Activated CD4-positive, alpha-beta T cell treated with anti-CD3 and anti-CD28 coated beads, Interleukin-2, amount 10 ng/mL, durations not matched to agents 24 days and 14 days (primary cell): ENCODE measurements at regions not wholly inside any gene's neighbourhood (a gene's known extent, or its start where the extent isn't known, plus 50 kb on each side); places are given as distances from the start of the nearest gene placed in this dataset.
"Not testable (repeated sequence)": the region's sequence is repeated elsewhere in the genome, so short reads cannot be mapped to it uniquely, and the experiment has no call there.

ENCODE experiments used
- DNase-seq: peaks from one replicate; pipeline ENCODE4 v3.0.0; 2022
- H3K27ac Mint-ChIP-seq: one replicate; pipeline ENCODE4 v1.8.0; 2022; ENCODE audit warnings: mild to moderate bottlenecking, mixed read lengths
- H3K27me3 Mint-ChIP-seq: one replicate; pipeline ENCODE4 v1.8.0; 2022; ENCODE audit warnings: mixed read lengths
- H3K36me3 Mint-ChIP-seq: one replicate; pipeline ENCODE4 v1.8.0; 2022; ENCODE audit warnings: low read depth, mild to moderate bottlenecking, mixed read lengths
- H3K4me1 Mint-ChIP-seq: one replicate; pipeline ENCODE4 v1.8.0; 2021; ENCODE audit warnings: mixed read lengths
- H3K4me3 Mint-ChIP-seq: one replicate; pipeline ENCODE4 v1.8.0; 2022; ENCODE audit warnings: mild to moderate bottlenecking, moderate library complexity, mixed read lengths
- H3K9me3 Mint-ChIP-seq: one replicate; pipeline ENCODE4 v1.8.0; 2021; ENCODE audit warnings: mixed read lengths
- intact Hi-C: fragments of 100-400 bp; cut with micrococcal nuclease; formaldehyde crosslinking; loops from one replicate; pipeline ENCODE4 v1.15.1; 2023

- intact Hi-C loops, H3K9me3 Mint-ChIP-seq, H3K27ac Mint-ChIP-seq, H3K27me3 Mint-ChIP-seq, DNase-seq, H3K4me3 Mint-ChIP-seq: not testable (repeated sequence)
- H3K36me3 Mint-ChIP-seq, result peaks cover 14% of the 10 kb centered on the region
- H3K4me1 Mint-ChIP-seq, result peaks cover 24% of the 10 kb centered on the region
Measured at GRCh38 chr1:121528958-121529357, 344.2 kb downstream of the SRGAP2C start.

DNA sequence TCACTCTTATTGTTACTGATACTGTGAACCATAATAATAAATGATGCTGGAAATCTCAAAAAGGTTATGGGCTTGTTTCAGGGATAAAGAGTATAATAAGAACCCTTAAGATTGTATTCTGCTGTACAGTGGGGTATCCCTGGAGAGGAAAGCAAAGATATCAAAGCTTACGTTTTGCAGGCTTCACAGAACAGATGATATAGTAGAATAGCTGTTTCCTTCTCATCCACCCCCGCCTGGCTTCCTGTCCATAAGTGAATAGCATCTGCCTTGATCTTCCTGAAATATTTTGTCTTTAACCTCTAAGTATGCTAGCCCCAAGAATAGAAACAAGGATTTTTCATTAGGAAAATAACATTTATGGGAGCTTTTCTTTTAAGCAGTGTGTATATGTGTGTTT, 345.3 kb downstream of the SRGAP2C start:
- H3K27ac Mint-ChIP-seq, H3K9me3 Mint-ChIP-seq, DNase-seq, H3K27me3 Mint-ChIP-seq, H3K36me3 Mint-ChIP-seq, intact Hi-C loops, H3K4me3 Mint-ChIP-seq: not testable (repeated sequence)
- peaks cover 18% of the 10 kb centered on the region for H3K4me1 Mint-ChIP-seq

DNA sequence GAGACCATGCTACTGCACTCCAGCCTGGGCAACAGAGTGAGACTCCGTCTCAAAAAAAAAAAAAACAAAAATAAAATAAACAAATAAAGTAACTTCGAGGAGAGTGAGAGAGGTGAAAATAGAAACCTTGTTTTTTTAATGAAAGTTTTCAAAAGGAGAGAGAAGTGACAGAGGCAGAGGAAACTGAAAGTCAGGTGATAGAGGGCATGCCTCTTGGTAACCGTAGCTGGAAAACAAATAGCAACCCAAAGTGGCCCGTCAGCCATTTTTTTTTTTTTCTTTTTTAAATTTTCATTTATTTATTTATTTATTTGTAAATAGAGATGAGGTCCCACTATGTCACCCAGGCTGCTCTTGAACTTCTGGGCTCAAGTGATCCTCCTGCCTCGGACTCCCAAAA, 347.0 kb downstream of the SRGAP2C start:
- H3K9me3 Mint-ChIP-seq, DNase-seq, H3K4me3 Mint-ChIP-seq, H3K36me3 Mint-ChIP-seq, H3K27ac Mint-ChIP-seq, H3K27me3 Mint-ChIP-seq, intact Hi-C loops: not testable (repeated sequence)
- peaks cover 18% of the 10 kb centered on the region for H3K4me1 Mint-ChIP-seq

DNA sequence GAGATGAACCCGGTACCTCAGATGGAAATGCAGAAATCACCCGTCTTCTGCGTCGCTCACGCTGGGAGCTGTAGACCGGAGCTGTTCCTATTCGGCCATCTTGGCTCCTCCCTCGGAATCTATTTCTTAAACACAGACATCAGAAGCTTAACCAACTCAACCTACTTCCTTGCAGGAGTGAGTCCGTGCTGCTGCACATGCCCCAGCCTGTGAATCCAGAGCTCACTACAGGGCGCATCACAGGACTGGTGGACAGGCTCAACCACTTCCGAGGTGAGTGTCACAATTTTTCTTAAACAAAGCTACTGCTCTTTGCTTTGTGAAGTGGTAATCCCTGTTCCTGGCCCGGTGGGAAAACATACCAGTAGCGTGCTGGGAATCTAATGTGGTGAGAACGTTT, 353.4 kb downstream of the SRGAP2C start:
- DNase-seq, H3K27ac Mint-ChIP-seq, H3K27me3 Mint-ChIP-seq, H3K9me3 Mint-ChIP-seq, intact Hi-C loops, H3K4me1 Mint-ChIP-seq, H3K36me3 Mint-ChIP-seq, H3K4me3 Mint-ChIP-seq: not testable (repeated sequence)

DNA sequence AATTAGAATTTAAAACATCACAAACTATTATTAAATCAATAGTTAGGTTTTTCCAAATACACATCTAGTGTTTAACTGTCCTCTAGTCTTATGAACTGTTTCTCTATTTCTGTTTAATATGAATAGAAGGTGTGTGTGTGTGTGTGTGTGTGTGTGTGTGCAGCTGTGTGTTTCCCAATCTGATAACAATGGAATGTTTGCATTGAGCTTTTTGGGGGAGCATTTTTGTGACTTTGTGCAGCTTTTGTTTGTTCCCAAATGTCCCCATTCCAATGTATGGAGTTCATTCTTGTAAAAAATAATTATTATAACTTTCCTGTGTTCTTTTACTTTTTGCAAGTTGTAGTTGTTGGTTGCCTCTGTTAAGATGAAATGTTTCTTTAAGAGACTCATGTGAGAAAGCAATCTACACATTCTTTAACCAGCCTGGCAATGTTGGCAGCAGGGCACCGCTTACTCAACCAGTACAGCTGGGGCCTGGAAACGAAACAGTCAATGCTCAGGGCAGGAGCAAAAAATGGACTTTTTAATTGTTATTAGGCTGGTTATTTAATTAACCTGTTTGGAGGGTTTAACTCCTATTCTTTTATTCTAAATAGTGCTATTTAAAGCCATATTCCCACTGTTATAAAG, 354.3 kb downstream of the SRGAP2C start:
- DNase-seq, result no peak
- Mint-ChIP-seq H3K4me1 (no peaks in the 10 kb centered on the region), H3K27ac (no peak overlapping the region), H3K36me3 (peaks cover 8% of the 10 kb centered on the region), H3K9me3 (peaks cover 5% of the 10 kb centered on the region), H3K4me3 (no peak overlapping the region), H3K27me3 (no peaks in the 10 kb centered on the region)
- intact Hi-C loops, result no loop called here

- H3K4me3 Mint-ChIP-seq, H3K27ac Mint-ChIP-seq, H3K9me3 Mint-ChIP-seq, H3K4me1 Mint-ChIP-seq, intact Hi-C loops, H3K27me3 Mint-ChIP-seq, DNase-seq: not testable (repeated sequence)
- H3K36me3 Mint-ChIP-seq, result peaks cover 13% of the 10 kb centered on the region
Measured at GRCh38 chr1:121543988-121544387, 359.2 kb downstream of the SRGAP2C start.

- H3K27ac Mint-ChIP-seq, result no peak overlapping the region
- H3K36me3 Mint-ChIP-seq, result peaks cover 13% of the 10 kb centered on the region
- intact Hi-C loops, result no loop called here
- no peaks in the 10 kb centered on the region for H3K27me3 Mint-ChIP-seq
- peaks cover 9% of the 10 kb centered on the region for H3K9me3 Mint-ChIP-seq
- no peak for DNase-seq
- H3K4me3 Mint-ChIP-seq, result no peak overlapping the region
- peaks cover 9% of the 10 kb centered on the region for H3K4me1 Mint-ChIP-seq
Measured at GRCh38 chr1:121544500-121544899, 359.7 kb downstream of the SRGAP2C start.

DNA sequence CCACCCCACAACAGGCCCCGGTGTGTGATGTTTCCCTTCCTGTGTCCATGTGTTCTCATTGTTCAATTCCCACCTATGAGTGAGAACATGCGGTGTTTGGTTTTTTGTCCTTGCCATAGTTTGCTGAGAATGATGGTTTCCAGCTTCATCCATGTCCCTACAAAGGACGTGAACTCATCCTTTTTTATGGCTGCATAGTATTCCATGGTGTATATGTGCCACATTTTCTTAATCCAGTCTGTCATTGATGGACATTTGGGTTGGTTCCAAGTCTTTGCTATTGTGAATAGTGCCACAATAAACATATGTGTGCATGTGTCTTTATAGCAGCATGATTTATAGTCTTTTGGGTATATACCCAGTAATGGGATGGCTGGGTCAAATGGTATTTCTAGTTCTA, 361.1 kb downstream of the SRGAP2C start:
- H3K4me1 Mint-ChIP-seq, result peaks cover 15% of the 10 kb centered on the region
- DNase-seq, intact Hi-C loops: not testable (repeated sequence)

DNA sequence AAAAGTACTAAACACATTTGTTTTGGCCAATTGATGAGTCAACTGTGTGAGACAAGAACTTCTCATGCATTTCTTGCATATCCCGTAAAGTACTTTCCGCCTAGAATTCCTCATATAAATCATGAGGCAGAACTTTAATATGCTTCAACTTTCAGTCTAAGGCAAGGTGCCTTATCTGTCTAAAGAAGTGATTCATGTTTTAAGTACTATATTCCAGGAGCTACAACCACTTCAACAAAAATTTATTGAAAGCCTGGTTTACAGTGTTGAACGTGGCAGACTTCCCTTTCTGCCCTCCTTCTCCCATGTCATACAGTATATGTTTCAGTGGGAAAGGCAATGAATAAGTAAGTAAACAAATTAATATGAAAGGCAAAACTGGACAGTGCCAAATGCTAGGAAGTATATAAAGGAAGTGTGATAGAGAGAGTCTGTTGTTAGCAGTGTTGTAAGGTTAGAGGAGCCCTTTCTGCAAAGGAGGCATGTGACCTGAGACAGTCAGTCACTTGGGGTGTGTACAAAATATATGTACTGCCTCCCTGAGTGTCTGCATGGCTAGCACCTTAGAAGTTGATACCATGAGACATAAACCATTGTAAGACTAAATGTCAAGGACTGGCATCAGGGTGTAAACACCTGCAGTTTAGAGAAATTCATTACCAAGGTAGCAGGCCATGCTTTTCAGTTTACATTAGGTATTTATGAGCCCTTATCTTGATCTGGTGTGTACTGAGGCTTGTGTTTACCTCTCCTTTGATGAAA, 362.2 kb downstream of the SRGAP2C start:
- Mint-ChIP-seq H3K27me3 (no peaks in the 10 kb centered on the region), H3K4me3 (no peak overlapping the region), H3K4me1 (peaks cover 22% of the 10 kb centered on the region), H3K27ac (no peak overlapping the region), H3K9me3 (peaks cover 9% of the 10 kb centered on the region), H3K36me3 (peaks cover 11% of the 10 kb centered on the region)
- no peak for DNase-seq
- intact Hi-C loops, result no loop called here

More for the DNA sequence above, 361.1 kb downstream of the SRGAP2C start:
- H3K36me3 Mint-ChIP-seq, result peaks cover 11% of the 10 kb centered on the region
- H3K27me3 Mint-ChIP-seq, H3K9me3 Mint-ChIP-seq, H3K4me3 Mint-ChIP-seq, H3K27ac Mint-ChIP-seq: not testable (repeated sequence)

DNA sequence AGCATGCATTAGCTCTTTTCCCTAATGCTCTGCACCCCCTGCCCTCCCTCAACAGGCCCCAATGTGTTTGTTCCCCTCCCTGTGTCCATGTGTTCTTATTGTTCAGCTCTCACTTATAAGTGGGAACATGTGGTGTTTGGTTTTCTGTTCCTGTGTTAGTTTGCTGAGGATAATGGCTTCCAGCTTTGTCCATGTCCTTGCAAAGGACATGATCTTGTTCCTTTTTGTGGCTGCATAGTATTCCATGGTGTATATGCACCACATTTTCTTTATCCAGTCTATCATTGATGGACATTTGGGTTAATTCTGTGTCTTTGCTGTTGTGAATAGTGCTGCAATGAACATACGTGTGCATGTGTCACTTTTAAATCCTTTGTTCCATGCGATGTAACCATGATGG, 363.0 kb downstream of the SRGAP2C start:
- peaks cover 29% of the 10 kb centered on the region for H3K4me1 Mint-ChIP-seq
- H3K4me3 Mint-ChIP-seq, H3K36me3 Mint-ChIP-seq, DNase-seq, intact Hi-C loops, H3K27me3 Mint-ChIP-seq, H3K9me3 Mint-ChIP-seq, H3K27ac Mint-ChIP-seq: not testable (repeated sequence)

- H3K27me3 Mint-ChIP-seq, H3K27ac Mint-ChIP-seq, intact Hi-C loops, H3K36me3 Mint-ChIP-seq, DNase-seq, H3K9me3 Mint-ChIP-seq: not testable (repeated sequence)
- H3K4me3 Mint-ChIP-seq, result peak overlapping the region; percentile 4
- H3K4me1 Mint-ChIP-seq, result peaks cover 29% of the 10 kb centered on the region
Measured at GRCh38 chr1:121550817-121551216, 366.0 kb downstream of the SRGAP2C start.

GRCh38 chr1:121551491-121551890, 366.7 kb downstream of the SRGAP2C start:
- Mint-ChIP-seq H3K4me3 (peak overlapping the region; percentile 46), H3K4me1 (peaks cover 27% of the 10 kb centered on the region)
- peak; percentile 67 for DNase-seq
- H3K9me3 Mint-ChIP-seq, H3K27me3 Mint-ChIP-seq, H3K36me3 Mint-ChIP-seq, intact Hi-C loops, H3K27ac Mint-ChIP-seq: not testable (repeated sequence)

- DNase-seq, H3K9me3 Mint-ChIP-seq, H3K36me3 Mint-ChIP-seq, intact Hi-C loops, H3K4me3 Mint-ChIP-seq, H3K27me3 Mint-ChIP-seq, H3K27ac Mint-ChIP-seq: not testable (repeated sequence)
- H3K4me1 Mint-ChIP-seq, result peaks cover 15% of the 10 kb centered on the region
Measured at GRCh38 chr1:121556560-121556959, 371.8 kb downstream of the SRGAP2C start.

- DNase-seq, H3K36me3 Mint-ChIP-seq, H3K27me3 Mint-ChIP-seq, H3K4me3 Mint-ChIP-seq, H3K4me1 Mint-ChIP-seq, H3K27ac Mint-ChIP-seq, intact Hi-C loops, H3K9me3 Mint-ChIP-seq: not testable (repeated sequence)
Measured at GRCh38 chr1:121558034-121558433, 373.3 kb downstream of the SRGAP2C start.

DNA sequence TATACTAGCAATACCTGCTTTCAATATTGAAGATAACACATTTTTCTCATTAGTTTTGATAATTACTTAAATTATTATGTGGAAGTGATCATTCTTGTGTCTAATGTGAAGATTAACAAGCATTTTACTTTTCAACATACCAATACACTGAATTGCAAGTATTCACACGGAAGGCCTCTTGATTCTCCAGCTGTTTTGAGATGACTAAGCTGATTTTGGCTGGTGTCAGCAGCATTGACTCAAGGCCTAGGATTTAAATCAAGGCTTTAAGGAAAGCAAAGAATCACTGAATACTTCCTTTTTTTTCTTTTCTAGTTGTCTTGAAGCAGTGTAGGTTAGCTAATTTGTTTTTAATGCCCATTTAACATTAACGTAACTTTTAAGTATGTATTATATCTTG, 373.7 kb downstream of the SRGAP2C start:
- intact Hi-C loops, result no loop called here
- H3K27ac Mint-ChIP-seq, result no peak overlapping the region
- no peaks in the 10 kb centered on the region for H3K9me3 Mint-ChIP-seq
- peaks cover 9% of the 10 kb centered on the region for H3K36me3 Mint-ChIP-seq
- no peak for DNase-seq
- peaks cover 4% of the 10 kb centered on the region for H3K4me1 Mint-ChIP-seq
- no peaks in the 10 kb centered on the region for H3K27me3 Mint-ChIP-seq
- H3K4me3 Mint-ChIP-seq, result no peak overlapping the region
